ENCODE measurements at regions not wholly inside any gene's neighbourhood (a gene's known extent, or its start where the extent isn't known, plus 50 kb on each side); places are given as distances from the start of the nearest gene placed in this dataset.

GRCh38 chr2:2744958-2745715, 414.1 kb upstream of the MYT1L start:
- Histone ChIP-seq H3K4me3 (no peak overlapping the region), H3K36me3 (no peaks in the 10 kb centered on the region), H3K4me1 (no peaks in the 10 kb centered on the region), H3K27me3 (no peaks in the 10 kb centered on the region), H3K9me3 (no peaks in the 10 kb centered on the region), H3K27ac (no peak overlapping the region)
- TF ChIP-seq POLR2A (IDR thresholded peaks at IDR 0.05) (no peak), CTCF (IDR thresholded peaks at IDR 0.05) (no peak)
- ATAC-seq = no peak
- intact Hi-C loops (cut with DNase I) = no loop called here
- no peak for DNase-seq
- 62% methylated on average over 6 of the region's 13 CpGs for WGBS (ENCODE audit: insufficient coverage, low coverage, low lambda C conversion rate, missing lambda C conversion rate)

- H3K9me3 ChIP-seq = no peaks in the 10 kb centered on the region
- intact Hi-C loops (cut with DNase I) = no loop called here
Measured at GRCh38 chr2:2744107-2744506, 413.0 kb upstream of the MYT1L start.

GRCh38 chr2:2743164-2743571, 412.1 kb upstream of the MYT1L start:
- peak in 3 of 4 donors; percentile 45 to 49 (median 47) for ATAC-seq
- no peaks in the 10 kb centered on the region for H3K27me3 ChIP-seq

More at GRCh38 chr2:2744107-2744506, 413.0 kb upstream of the MYT1L start:
- Histone ChIP-seq H3K27ac (no peak overlapping the region), H3K27me3 (no peaks in the 10 kb centered on the region), H3K36me3 (no peaks in the 10 kb centered on the region), H3K4me3 (no peak overlapping the region), H3K4me1 (no peaks in the 10 kb centered on the region)
- TF ChIP-seq POLR2A (IDR thresholded peaks at IDR 0.05) (no peak), CTCF (IDR thresholded peaks at IDR 0.05) (no peak)
- WGBS (ENCODE audit: insufficient coverage, low coverage, low lambda C conversion rate, missing lambda C conversion rate) = 72% methylated on average over 4 of the region's 5 CpGs
- ATAC-seq = no peak
- DNase-seq = no peak

GRCh38 chr2:2742726-2743125, 411.7 kb upstream of the MYT1L start:
- no peaks in the 10 kb centered on the region for H3K36me3 ChIP-seq
- no peaks in the 10 kb centered on the region for H3K27me3 ChIP-seq
- no peak for ATAC-seq
- WGBS (ENCODE audit: insufficient coverage, low coverage, low lambda C conversion rate, missing lambda C conversion rate) = 29% methylated on average over 2 of the region's 2 CpGs
- no peak for DNase-seq
- no peaks in the 10 kb centered on the region for H3K4me1 ChIP-seq
- no peak overlapping the region for H3K4me3 ChIP-seq
- intact Hi-C loops (cut with DNase I) = no loop called here
- H3K27ac ChIP-seq = no peak overlapping the region
- H3K9me3 ChIP-seq = no peaks in the 10 kb centered on the region
- TF ChIP-seq CTCF (IDR thresholded peaks at IDR 0.05) = no peak
- TF ChIP-seq POLR2A (IDR thresholded peaks at IDR 0.05) = no peak

More at GRCh38 chr2:2743164-2743571, 412.1 kb upstream of the MYT1L start:
- WGBS (ENCODE audit: insufficient coverage, low coverage, low lambda C conversion rate, missing lambda C conversion rate) = 51% methylated on average over 4 of the region's 6 CpGs
- no peaks in the 10 kb centered on the region for H3K4me1 ChIP-seq
- intact Hi-C loops (cut with DNase I) = no loop called here
- no peaks in the 10 kb centered on the region for H3K9me3 ChIP-seq
- H3K4me3 ChIP-seq = no peak overlapping the region
- H3K27ac ChIP-seq = no peak overlapping the region
- DNase-seq = no peak
- TF ChIP-seq POLR2A (IDR thresholded peaks at IDR 0.05) = no peak
- H3K36me3 ChIP-seq = no peaks in the 10 kb centered on the region

GRCh38 chr2:2740238-2740775, 409.2 kb upstream of the MYT1L start:
- intact Hi-C loops (cut with DNase I) = no loop called here

More at GRCh38 chr2:2740238-2740775, 409.2 kb upstream of the MYT1L start:
- H3K27ac ChIP-seq = no peak overlapping the region
- no peak for TF ChIP-seq CTCF (IDR thresholded peaks at IDR 0.05)
- TF ChIP-seq POLR2A (IDR thresholded peaks at IDR 0.05) = no peak
- no peaks in the 10 kb centered on the region for H3K9me3 ChIP-seq
- H3K4me3 ChIP-seq = no peak overlapping the region
- WGBS (ENCODE audit: insufficient coverage, low coverage, low lambda C conversion rate, missing lambda C conversion rate) = 67% methylated on average over 1 of the region's 1 CpG
- no peaks in the 10 kb centered on the region for H3K27me3 ChIP-seq
- H3K4me1 ChIP-seq = no peaks in the 10 kb centered on the region
- no peaks in the 10 kb centered on the region for H3K36me3 ChIP-seq
- ATAC-seq = no peak
- DNase-seq = no peak

All from right lobe of liver (tissue), 6 donors.